ENCODE measurements at regions not wholly inside any gene's neighbourhood (a gene's known extent, or its start where the extent isn't known, plus 50 kb on each side); places are given as distances from the start of the nearest gene placed in this dataset.
"Not testable (repeated sequence)": the region's sequence is repeated elsewhere in the genome, so short reads cannot be mapped to it uniquely, and the experiment has no call there.

GRCh38 chr10:32140403-32140802 lies 84.2 kb upstream of the KIF5B start:
- CTCF ChIA-PET = no interaction called here
- no peak for DNase-seq (ENCODE audit: low spot score)
- POLR2A ChIA-PET (ENCODE audit: low non-redundant PET) = no interaction called here
- TF ChIP-seq, protein P1, sequence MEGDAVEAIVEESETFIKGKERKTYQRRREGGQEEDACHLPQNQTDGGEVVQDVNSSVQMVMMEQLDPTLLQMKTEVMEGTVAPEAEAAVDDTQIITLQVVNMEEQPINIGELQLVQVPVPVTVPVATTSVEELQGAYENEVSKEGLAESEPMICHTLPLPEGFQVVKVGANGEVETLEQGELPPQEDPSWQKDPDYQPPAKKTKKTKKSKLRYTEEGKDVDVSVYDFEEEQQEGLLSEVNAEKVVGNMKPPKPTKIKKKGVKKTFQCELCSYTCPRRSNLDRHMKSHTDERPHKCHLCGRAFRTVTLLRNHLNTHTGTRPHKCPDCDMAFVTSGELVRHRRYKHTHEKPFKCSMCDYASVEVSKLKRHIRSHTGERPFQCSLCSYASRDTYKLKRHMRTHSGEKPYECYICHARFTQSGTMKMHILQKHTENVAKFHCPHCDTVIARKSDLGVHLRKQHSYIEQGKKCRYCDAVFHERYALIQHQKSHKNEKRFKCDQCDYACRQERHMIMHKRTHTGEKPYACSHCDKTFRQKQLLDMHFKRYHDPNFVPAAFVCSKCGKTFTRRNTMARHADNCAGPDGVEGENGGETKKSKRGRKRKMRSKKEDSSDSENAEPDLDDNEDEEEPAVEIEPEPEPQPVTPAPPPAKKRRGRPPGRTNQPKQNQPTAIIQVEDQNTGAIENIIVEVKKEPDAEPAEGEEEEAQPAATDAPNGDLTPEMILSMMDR (conservative IDR thresholded peaks at IDR 0.05; ENCODE audit: low read depth) = no peak
- H3K27ac ChIP-seq = no peak overlapping the region

GRCh38 chr10:32139223-32140073 lies 83.2 kb upstream of the KIF5B start:
- peak; percentile 93 for DNase-seq (ENCODE audit: low spot score)
- POLR2A ChIA-PET (ENCODE audit: low non-redundant PET) = no interaction called here
- TF ChIP-seq, protein P1 (conservative IDR thresholded peaks at IDR 0.05; ENCODE audit: low read depth) = peak; percentile 33
- CTCF ChIA-PET = interaction anchor here (0.5 to 1.1 kb wide), 4 partner anchors 16 to 1054 kb away, joined by 3 read pairs; no protein-coding TSS in a partner anchor
- peak overlapping the region; percentile 87 for H3K27ac ChIP-seq

DNA sequence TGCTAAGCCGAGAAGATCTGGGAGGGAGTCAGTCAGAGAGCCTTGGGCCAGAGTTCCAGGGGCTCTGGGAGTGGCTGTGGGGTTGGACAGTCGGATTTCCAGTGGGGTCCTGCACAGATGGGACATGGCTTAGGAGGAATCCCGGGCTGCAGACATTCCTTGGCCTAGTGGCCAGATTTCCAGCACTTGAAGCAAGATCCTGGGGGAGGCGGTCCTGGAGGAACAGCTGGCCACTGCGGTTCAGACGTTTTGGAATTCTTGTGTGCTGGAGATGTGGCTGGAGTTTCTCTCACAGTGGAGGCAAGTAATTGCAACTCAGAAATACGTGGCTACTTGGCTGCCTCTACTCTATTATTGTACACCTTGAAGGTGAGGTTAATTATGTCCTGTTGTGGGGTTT lies 80.7 kb upstream of the KIF5B start:
- DNase-seq (ENCODE audit: low spot score); CTCF ChIA-PET; POLR2A ChIA-PET (ENCODE audit: low non-redundant PET): not testable (repeated sequence)

GRCh38 chr10:32135796-32136195 lies 79.6 kb upstream of the KIF5B start:
- H3K27ac ChIP-seq; POLR2A ChIA-PET (ENCODE audit: low non-redundant PET); CTCF ChIA-PET; DNase-seq (ENCODE audit: low spot score): not testable (repeated sequence)

More for the DNA sequence above, 80.7 kb upstream of the KIF5B start:
- not testable (repeated sequence) for H3K27ac ChIP-seq

- TF ChIP-seq, protein P1 (conservative IDR thresholded peaks at IDR 0.05; ENCODE audit: low read depth) = no peak
- POLR2A ChIA-PET (ENCODE audit: low non-redundant PET) = no interaction called here
- CTCF ChIA-PET = interaction anchor here (0.7 to 1.0 kb wide), 2 partner anchors 97 to 148 kb away, joined by 3 to 4 read pairs; no protein-coding TSS in a partner anchor
- no peak overlapping the region for H3K27ac ChIP-seq
- DNase-seq (ENCODE audit: low spot score) = no peak
Observed at GRCh38 chr10:32132357-32132946, 76.2 kb upstream of the KIF5B start.

- DNase-seq (ENCODE audit: low spot score) = no peak
- TF ChIP-seq, protein P1 (conservative IDR thresholded peaks at IDR 0.05; ENCODE audit: low read depth) = no peak
- POLR2A ChIA-PET (ENCODE audit: low non-redundant PET) = no interaction called here
- CTCF ChIA-PET = interaction anchor here (0.6 kb wide), 1 partner anchor 1692 kb away, joined by 4 read pairs; no protein-coding TSS in a partner anchor
- no peak overlapping the region for H3K27ac ChIP-seq
Observed at GRCh38 chr10:32131388-32131787, 75.2 kb upstream of the KIF5B start.

DNA sequence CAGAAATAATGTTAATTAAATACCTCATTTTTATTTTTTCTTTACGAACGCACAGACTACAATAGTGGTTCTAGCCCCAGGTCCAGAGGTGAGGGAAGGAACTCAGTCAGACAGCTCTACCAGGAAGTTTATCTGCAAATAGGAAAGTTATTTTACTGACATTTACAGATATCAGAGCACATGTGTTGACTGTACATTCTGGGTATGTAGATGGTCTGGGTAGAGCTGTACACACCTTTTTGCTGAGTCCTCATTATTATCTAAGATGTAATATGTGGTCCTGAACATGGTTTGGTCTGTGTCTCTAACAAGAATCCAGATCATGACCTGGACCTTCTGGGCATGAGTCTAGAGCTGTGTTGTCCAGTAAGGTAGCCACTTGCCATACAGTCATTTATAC lies 74.6 kb upstream of the KIF5B start:
- ChIA-PET CTCF (no interaction called here), POLR2A (ENCODE audit: low non-redundant PET) (no interaction called here)
- DNase-seq (ENCODE audit: low spot score) = no peak
- H3K27ac ChIP-seq = no peak overlapping the region
- TF ChIP-seq, protein P1 (conservative IDR thresholded peaks at IDR 0.05; ENCODE audit: low read depth) = no peak

Measured in RWPE1 (cell line).